GM21825 (cell line): ENCODE measurements at regions not wholly inside any gene's neighbourhood (a gene's known extent, or its start where the extent isn't known, plus 50 kb on each side); places are given as distances from the start of the nearest gene placed in this dataset.

Experiments used
- ATAC-seq: cut with Tn5 transposase; IDR thresholded peaks from one replicate; pipeline ENCODE4 v1.9.1; 2021; ENCODE audit warnings: mild to moderate bottlenecking, moderate library complexity; ENCODE audit not compliant: unreplicated experiment

DNA sequence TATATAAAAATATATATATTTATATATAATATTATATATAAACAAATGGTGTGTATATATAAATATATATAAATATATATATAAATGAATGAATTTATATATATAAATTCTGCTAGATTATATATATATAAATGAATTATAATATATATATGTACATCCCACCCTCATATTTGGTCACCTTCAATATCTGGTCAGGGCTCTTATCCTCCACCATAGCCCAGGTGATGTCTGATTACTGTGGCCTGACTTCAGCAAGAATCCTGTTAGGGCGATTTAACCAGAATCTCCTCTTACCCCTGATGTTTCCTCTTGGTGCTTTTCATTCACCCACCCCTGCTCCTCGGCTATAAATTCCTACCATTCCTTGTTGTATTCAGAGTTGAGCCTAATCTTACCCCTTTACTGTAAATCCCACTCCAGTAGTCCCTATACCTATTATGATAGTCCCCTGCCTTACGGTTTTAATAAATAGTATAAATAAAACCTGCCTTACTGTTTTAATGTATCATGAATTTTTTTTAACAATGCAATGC, 439.6 kb downstream of the PLOD2 start:
- no peak for ATAC-seq

DNA sequence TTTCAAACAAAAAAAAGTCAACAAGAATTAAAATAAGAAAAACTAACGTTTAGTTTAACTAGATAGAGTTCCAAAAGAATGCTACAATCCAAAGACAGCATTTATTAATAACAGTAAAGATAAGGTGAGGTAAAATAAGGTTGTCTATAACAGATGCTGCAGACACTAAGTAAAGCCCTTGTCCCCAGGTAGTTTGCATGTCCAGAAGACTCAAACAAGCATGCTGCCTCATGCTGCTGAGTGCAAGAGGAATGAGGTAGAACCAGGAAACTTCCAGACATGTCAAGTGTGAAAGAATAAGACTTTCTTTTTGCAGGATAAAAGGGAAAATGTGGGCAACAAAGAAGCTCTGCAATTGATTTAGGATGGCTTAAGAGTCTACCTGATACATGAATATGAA, 439.2 kb downstream of the PLOD2 start:
- ATAC-seq: no peak

DNA sequence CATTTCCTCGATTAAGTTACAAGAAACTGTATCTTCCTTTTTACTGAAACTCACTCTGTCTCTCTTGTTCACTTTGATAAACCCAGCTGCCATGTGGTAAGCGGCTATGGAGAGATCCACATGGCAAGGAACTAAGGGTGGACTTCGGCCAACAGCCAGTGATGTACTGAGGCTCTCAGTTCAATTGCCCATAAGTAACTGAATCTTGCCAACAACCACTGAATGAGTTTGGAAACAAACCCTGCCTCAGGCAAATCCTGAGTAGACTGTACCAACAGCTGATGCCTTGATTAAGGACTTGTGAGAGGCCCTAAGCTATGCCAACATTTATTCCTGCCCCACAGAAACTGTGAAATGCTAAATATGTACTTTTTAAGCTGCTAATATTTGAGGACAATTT, 433.5 kb downstream of the PLOD2 start:
- no peak for ATAC-seq

DNA sequence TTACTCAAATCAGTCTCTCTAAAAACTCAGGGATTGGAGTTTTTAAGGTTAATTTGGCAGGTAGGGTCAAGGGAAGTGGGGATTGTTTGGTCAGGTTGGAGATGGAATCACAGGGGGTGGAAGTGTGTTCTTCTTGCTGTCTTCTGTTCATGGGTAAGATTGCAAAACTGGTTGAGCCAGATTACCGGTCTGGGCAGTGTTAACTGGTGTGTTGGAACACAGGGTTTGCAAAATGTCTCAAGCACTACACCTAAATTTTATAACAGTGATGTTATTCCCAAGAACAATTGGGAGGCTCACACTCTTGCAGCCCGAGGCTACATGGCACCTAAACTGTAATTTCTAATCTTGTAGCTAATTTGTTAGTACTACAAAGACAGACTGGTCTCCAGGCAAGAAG, 425.4 kb downstream of the PLOD2 start:
- no peak for ATAC-seq

DNA sequence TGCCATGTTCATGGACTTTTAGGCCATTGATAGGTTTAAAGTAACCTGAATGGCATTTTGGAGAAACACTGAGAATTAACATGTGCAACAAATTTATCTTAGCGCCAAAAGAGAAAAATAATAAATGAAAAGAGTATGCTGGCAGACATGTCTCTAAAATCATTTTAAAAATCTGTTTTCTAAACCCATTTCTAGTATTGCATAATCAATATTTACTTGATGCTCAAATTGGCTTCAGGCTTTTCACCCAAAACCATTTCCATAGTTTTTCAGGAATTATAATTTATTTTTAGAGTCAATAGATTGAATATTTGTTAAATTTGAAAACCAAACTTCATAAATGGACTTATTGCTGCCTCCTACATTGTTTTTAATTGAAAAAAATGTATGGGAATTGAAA, 423.0 kb downstream of the PLOD2 start:
- no peak for ATAC-seq

DNA sequence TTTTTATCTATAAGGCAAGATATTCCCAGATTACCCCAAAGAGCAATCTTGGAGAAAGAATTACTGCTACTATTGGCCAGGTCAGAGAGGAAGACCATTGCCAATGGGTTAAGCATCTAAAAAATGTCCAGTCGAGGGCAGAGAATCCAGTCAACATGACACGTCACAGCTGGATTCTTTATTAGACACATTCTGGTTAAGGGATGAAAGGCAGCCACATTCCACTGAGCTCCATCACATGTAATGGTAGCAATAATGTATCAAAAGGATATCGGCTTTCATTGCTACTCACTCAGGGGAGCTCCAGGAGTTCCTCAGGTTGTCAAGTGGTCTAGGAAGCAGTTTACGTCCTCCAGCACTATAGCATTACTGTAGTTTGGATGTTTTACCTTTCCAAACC, 421.1 kb downstream of the PLOD2 start:
- no peak for ATAC-seq

DNA sequence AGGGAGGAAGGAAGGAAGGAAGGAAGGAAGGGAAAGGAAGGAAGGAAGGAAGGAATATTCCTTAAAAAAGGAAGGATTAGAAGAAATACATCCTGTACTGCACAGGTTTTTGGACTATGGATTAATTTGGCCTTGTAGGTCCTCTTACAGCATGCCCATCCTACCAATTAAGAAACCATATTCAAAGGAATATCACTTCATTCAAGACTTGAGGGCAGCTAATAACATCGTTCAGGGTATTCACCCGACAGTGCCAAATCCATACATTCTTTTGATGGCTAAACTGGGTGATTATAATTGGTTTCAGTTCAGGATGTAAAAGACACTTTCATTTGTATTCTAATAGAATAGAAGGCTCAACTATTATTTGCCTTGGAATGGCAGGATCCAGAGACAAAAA, 410.3 kb downstream of the PLOD2 start:
- no peak for ATAC-seq

DNA sequence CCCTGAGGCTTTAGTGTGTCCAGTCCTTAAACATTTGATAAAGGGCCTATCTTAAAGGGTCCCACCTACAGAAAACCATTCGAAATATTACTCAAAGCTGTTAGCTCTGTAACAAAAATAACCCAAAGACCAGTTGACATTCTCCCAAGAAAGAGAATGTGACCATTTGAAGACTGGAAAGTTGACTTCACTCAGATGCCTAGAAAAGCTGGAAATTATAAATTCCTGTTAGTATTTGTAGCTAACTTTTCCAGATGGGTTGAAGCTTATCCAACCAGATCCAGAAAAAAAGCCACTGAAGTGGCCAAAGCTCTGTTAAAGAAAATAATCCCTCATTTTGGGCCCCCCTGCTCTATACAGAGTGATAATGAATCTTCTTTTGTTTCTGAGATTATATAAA, 408.4 kb downstream of the PLOD2 start:
- no peak for ATAC-seq

DNA sequence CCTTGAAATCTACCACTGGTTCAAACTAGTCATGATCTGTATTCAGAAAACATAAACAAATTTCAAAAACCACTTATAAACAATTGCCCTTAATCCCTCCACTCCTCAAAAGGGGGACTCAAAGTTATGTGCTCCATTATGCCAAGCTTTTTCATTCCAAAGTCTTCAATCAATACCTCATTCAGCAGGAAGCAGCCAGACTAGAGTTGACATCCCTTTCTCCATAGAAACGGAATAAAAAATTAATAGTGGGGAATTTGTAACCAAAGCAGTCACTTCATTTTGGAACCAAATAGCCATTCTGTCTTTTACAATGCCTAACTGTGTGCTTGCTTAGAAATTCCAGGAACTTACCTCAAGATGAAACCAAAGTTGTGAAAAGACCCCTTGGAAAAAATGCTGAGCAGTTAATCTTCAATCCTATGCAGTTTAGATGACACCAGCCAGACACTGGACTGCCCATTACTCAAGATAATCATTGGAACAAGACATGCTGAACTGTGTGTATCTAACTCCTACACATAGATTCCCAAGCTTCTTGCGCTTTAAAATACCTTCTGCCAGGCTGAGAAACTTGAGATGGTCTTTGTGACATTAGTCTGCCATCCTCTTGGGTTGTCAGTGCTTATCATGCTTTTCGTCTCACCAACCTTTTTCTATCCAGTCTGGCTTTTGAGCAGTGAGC, 406.2 kb downstream of the PLOD2 start:
- no peak for ATAC-seq

DNA sequence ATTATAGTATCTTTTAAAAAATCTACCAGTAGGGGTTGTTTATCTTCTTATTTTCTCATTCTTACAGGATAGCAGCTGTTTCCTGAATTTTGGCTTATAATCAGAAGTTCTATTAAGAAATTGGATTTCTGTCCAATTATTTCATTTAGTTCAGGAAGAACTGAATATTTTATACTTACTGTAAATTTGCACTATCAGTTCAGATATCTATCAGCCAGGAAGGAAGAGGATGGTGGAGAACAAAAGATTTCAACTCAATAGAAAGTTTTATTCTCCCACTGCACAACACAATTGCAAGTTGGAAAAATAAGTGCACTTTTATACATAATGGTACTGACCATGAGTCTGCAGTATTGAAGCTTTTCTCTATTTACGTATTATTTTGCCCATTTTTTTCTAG, 400.9 kb downstream of the PLOD2 start:
- no peak for ATAC-seq

DNA sequence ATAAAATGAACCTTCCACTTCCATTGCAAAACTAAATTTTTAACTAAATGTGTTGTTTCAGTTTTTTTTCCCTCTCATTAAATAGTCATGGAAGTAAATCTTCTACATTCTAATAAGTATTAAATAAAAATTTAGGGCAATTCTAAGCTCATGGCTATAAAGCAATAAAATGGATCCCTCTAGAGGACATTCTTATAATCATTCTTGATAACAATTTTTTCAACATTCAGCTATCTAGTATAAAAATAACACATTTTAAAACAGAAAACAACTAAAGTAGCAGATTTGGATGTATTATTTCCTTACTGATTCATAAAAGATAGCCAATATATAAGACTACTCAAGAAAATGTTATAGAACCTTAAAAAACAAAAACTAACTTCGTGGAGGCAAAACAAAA, 393.1 kb downstream of the PLOD2 start:
- ATAC-seq: no peak

DNA sequence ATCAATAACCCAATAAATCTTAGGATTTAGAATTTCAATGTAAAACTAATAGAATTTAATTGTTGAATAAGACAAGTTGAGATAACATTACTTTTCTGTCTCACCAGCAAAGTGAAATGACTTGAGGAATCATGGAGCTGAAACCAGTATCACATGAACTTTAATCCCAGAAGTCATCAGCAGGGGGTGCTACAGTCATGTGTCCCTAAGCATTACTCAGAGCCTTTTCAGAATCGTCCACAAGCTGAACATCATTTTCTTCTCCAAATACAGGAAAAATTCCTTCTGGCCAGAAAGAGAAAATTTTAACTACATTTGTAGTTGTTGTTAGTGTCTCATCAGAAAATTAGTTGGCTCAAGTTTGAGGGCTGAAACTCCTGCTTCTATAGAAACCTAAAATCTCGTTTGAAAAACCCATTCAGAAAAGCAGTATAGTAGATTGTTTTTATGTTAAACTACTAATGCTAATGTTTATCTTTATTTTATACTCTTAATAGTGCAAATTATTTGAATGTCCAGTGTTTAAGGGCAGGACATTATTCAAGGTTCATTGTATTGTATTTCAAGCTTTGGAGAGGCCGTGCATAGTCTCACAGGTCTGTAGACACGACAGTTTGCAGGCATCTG, 384.1 kb downstream of the PLOD2 start:
- ATAC-seq: peak; percentile 71

DNA sequence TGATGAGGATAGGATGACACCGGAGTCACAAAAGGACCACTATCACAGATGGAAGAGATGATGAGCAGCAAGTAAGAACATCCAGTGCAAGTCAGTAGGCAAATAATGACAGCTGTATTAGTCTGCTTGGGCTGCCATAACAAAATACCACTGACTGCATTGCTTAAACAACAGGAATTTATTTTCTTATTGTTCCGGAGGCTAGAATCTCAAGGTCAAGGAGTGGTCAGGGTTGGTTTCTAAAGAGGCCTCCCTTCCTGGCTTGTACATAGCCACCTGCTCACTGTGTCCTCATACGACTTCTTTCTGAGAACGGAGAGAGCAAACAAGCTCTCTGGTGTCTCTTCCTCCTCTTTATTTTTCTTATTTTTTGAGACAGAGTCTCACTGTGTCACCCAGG, 380.7 kb downstream of the PLOD2 start:
- ATAC-seq: no peak

DNA sequence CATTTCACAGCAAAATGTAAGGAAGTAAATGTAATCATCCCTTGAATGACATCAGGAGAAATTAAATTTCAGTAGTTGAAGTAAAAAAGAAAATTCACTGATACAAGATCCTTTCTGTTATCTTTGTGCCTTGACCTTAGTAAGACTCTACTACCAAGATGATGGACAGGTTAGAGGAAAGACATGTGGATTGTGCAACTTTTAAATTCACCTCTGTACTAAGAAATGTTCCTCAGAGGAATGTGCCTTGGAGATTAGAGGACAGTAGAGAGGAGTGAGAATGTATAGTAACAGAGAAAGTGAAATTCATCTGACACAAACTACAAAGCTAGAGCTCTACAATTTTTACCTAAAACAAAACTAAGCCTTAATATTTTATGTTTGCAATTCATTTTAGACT, 375.3 kb downstream of the PLOD2 start:
- ATAC-seq: no peak

DNA sequence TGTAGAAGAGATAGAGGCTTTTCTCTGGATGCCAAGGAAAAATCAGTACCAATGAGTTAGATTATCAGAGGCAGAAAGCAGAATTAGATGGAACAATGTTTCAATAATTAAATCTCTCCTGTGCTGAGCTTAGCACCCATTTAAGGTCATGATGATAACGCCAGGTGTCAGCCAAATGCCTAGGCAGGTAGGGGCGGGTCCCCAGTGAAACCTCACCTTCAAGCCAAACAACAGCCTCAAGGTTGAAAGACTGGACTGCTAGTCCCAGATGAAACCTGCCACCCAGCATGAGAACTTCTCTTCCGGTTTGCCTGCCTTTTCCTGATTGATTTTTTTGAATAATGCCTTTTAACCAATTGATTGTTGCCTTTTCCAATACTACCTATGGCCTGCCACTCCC, 363.0 kb downstream of the PLOD2 start:
- no peak for ATAC-seq

DNA sequence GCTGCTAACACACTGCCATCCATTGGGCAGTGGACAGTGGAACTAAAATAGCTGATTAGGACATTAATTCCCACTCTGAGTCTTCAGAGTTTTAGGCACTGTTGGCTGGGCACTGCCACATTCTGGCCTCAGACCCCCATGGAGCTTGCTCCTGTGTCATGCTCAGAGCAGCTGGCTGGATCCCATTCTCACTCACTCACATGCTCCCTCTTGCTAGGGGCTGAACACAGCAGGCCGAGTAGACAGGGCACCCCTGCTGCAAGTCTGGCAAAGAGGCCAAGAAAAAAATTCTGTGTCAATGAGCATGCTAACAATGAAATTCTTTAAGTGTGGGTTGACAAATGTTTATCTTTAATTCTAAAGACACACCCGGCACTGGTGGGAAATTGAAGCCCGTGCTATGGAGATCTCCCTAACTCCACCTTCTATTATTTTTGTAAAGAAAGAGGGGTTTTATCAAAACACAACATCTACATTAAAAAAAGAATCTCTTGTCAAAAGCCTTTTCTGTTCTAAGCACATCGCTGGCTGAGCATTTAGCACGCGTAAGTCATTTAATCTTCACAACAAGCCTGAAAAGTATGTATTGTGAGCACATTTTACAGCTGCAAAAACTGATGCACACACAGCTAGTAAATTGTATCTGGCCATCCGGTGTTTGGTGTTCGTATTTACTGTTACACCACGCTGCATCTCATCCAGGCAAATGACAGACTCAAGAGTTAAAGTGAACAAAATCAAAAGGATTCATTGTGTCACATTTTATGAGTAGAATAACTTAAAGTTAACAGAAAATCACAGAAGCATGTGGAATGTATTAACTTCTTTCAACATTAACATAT, 362.1 kb downstream of the PLOD2 start:
- no peak for ATAC-seq

DNA sequence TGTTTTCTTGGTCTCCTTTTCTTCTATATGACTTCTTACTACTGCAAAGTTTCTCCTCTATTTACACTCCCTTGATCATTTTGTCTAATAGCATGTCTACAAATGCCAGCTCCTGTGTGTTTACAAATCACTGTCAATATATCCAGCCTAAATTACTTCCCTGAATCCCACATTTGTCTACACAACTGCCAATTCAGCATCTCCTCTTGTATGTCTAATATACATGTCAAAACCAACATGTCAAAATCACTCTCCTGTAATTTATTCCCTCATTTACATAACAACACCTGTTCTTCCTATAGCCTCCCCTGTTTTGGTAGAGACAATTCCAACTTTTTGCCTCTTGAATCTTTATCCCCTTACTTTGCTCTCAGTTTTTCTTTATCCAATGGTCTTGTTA, 359.3 kb downstream of the PLOD2 start:
- no peak for ATAC-seq

DNA sequence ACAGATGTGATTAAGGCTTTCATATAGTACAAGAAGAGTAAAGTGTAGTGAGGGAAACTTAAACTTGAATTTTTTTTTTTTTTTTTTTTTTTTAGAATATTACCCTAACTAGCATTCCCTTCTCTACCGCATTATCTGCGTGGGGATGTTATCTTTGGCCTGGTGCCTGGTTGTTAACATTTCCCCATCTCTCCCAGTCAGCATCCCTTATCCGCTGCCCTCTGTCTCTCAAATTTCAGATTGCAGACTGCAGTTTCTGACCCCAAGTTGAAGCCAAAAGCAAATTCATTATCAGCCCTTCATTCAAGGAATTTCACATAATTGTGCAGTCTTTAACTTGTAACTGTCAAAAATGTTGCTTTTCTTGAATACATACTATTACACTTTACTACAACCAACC, 353.0 kb downstream of the PLOD2 start:
- no peak for ATAC-seq

DNA sequence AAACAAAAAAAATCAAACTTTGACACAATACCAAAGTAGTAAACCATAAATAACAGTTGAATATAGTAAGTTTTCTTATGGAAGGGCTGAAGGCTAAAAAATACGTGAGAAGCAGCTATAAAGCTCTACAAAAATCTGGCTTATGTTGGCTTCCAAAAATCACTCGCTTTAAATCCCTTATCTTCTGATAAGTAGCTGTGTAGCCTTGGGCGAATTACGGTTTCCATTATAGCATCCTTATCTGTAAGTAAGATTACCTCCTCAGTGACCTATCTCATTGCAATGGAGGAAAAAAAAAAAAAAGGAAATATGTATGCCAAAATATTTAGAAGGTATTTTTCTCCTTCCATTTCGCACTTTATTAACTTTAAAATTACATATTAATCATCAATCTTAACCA, 348.6 kb downstream of the PLOD2 start:
- no peak for ATAC-seq

DNA sequence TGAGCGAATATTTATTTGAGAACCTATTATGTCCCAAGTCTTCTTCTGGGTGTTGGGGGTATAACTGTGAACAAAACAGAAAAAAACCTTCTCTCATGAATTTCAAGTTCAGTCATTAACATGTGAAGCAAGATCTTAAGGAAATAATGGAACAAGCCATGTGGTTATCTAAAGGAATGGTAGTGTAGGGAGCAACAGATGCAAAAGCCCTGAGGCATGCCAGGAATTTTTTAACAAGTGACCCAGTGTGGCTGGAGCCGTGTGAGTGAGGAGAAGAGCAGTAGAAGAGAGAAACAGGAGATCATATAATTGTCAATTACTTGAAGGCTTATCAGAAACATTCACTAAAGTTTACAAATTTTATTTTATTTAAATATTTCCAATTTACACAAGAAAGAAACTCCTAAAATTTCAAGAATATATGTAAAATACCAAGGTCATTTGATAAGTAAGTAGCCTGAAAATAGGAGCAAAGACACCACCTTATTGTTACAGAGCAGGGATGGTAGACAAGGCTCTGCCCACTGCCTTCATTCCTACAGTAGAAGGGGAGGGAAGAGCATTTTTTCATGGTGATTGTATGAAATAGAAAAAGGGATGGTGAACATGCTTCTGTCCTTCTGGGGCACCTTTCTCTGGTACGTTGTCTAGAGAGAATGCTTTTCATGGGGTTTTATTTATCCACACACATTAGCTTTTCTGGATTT, 345.1 kb downstream of the PLOD2 start:
- no peak for ATAC-seq

DNA sequence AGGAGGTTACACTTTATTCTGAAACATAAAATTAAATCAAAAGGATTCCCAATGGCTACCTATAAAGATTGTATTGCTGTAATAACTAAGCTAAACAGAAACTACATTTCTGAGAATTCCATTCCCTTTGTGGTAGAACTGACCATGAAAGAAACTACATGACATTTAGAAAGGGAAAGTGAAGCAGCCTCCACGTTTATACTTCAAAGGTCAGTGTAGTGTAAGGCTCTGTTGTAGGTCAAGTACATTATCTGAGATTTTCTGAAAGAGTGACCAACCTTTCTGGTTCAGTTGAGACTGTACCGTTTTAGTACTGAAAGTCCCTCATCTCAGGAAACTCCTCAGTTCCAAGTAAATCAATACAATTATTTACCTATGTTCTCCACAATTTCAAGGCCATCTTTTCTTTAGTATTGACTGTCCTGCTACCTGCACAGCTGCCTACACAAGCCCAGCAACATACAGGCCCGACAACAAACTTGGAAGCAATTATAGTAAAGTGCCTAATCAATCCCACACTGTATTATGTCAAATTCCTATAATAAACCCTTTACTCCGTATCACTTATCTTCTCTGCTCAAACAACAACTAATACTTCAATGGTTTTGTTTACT, 343.0 kb downstream of the PLOD2 start:
- no peak for ATAC-seq
